K562 (cell line): ENCODE measurements at regions not wholly inside any gene's neighbourhood (a gene's known extent, or its start where the extent isn't known, plus 50 kb on each side); places are given as distances from the start of the nearest gene placed in this dataset.

ENCODE experiments used
- ARID4B ChIP-seq: sonication (generic); formaldehyde crosslinking; IDR thresholded peaks from 2 replicates; pipeline ENCODE4 v1.8.0; 2022; ENCODE audit warnings: mild to moderate bottlenecking, missing genetic modification reagents
- CBX5 ChIP-seq: IDR thresholded peaks from 2 replicates; pipeline ENCODE4 v1.6.1; 2014; ENCODE audit warnings: low read depth, borderline replicate concordance
- EGR1 ChIP-seq: fragments of 450-650 bp; conservative IDR thresholded peaks from 2 replicates; pipeline ENCODE4 v1.6.1; 2017; ENCODE audit warnings: mild to moderate bottlenecking
- FOSL1 ChIP-seq: fragments of 200-800 bp; sonication (Bioruptor generic); conservative IDR thresholded peaks from 2 replicates; pipeline ENCODE4 v1.6.1; 2016; ENCODE audit warnings: missing genetic modification characterization, missing compliant biosample characterization
- FOXK1 ChIP-seq: sonication (generic); formaldehyde crosslinking; IDR thresholded peaks from 2 replicates; pipeline ENCODE4 v1.8.0; 2022; ENCODE audit warnings: missing genetic modification reagents, mild to moderate bottlenecking, borderline replicate concordance
- HDAC8 ChIP-seq: fragments of 450-650 bp; IDR thresholded peaks from 2 replicates; pipeline ENCODE4 v1.6.1; 2016; ENCODE audit warnings: mild to moderate bottlenecking, missing genetic modification characterization, moderate library complexity, missing compliant biosample characterization
- PTBP1 ChIP-seq: fragments of 200-400 bp; formaldehyde crosslinking; IDR thresholded peaks from 2 replicates; pipeline ENCODE4 v1.6.1; 2017; ENCODE audit warnings: low read depth, low read length
- SETDB1 ChIP-seq: IDR thresholded peaks from one replicate; pipeline ENCODE4 v1.6.1; 2012; ENCODE audit warnings: low read length, control low read depth, inconsistent platforms
- ZBTB40 ChIP-seq, 2 experiments: fragments of 450-650 bp in 1 of 2; sonication (generic) in 1 of 2; formaldehyde crosslinking in 1 of 2; IDR thresholded peaks; 2 replicates each; pipeline versions ENCODE4 v1.7.1 to v1.9.0; 2016 to 2022; ENCODE audit warnings: inconsistent platforms in 1 of 2, mild to moderate bottlenecking in 1 of 2, missing genetic modification reagents in 1 of 2

- TF ChIP-seq ARID4B (CRISPR knock-in tag): no peak
- no peak for TF ChIP-seq FOXK1 (CRISPR knock-in tag)
- TF ChIP-seq FOSL1 (tag): no peak
- no peak for TF ChIP-seq CBX5
- no peak for TF ChIP-seq HDAC8 (tag)
- TF ChIP-seq EGR1: no peak
- no peak for TF ChIP-seq SETDB1
- TF ChIP-seq ZBTB40 (IDR thresholded peaks at IDR 0.05): no peak
- no peak for TF ChIP-seq ZBTB40 (CRISPR knock-in tag; IDR thresholded peaks at IDR 0.05)
- TF ChIP-seq PTBP1: no peak
These were observed 302.4 kb upstream of the NR5A2 start (continued) for GRCh38 chr1:199725002-199725565.
